Loucy (cell line): ENCODE measurements at regions not wholly inside any gene's neighbourhood (a gene's known extent, or its start where the extent isn't known, plus 50 kb on each side); places are given as distances from the start of the nearest gene placed in this dataset.

ENCODE experiments used
- H2AFZ ChIP-seq: fragments of 200-600 bp; sonication (generic); 2 replicates; pipeline ENCODE4 v1.6.0; 2016; ENCODE audit warnings: antibody characterized with exemption, mild to moderate bottlenecking, low read length, moderate library complexity
- H3F3A ChIP-seq: fragments of 200-600 bp; 2 replicates; pipeline ENCODE4 v1.6.0; 2016; ENCODE audit warnings: antibody characterized with exemption, low read depth, mild to moderate bottlenecking
- H3K27me3 ChIP-seq: fragments of 200-600 bp; sonication (generic); 2 replicates; pipeline ENCODE4 v1.6.1; 2014; ENCODE audit warnings: low read length, mild to moderate bottlenecking; ENCODE audit not compliant: insufficient read depth, poor library complexity, severe bottlenecking
- H3K36me3 ChIP-seq: fragments of 200-600 bp; sonication (generic); 2 replicates; pipeline ENCODE4 v1.6.1; 2016; ENCODE audit warnings: low read length; ENCODE audit not compliant: insufficient read depth
- H3K4me1 ChIP-seq: fragments of 200-600 bp; sonication (generic); 2 replicates; pipeline ENCODE4 v1.5.1; 2014; ENCODE audit warnings: low read length, mild to moderate bottlenecking; ENCODE audit not compliant: insufficient read depth, poor library complexity, severe bottlenecking
- H3K4me2 ChIP-seq: fragments of 200-600 bp; sonication (generic); 2 replicates; pipeline ENCODE4 v1.6.0; 2014; ENCODE audit warnings: antibody characterized with exemption, low read length, low read depth, mild to moderate bottlenecking; ENCODE audit not compliant: poor library complexity, severe bottlenecking
- H3K4me3 ChIP-seq: fragments of 200-600 bp; sonication (generic); 2 replicates; pipeline ENCODE4 v1.5.1; 2014; ENCODE audit warnings: low read length, mild to moderate bottlenecking, mixed read lengths; ENCODE audit not compliant: poor library complexity, severe bottlenecking
- H3K79me2 ChIP-seq: fragments of 200-600 bp; sonication (generic); 2 replicates; pipeline ENCODE4 v1.6.1; 2014; ENCODE audit warnings: low read length; ENCODE audit not compliant: insufficient read depth
- H3K9ac ChIP-seq: fragments of 200-600 bp; sonication (generic); 2 replicates; pipeline ENCODE4 v1.6.0; 2014; ENCODE audit warnings: mild to moderate bottlenecking, low read depth, low read length, moderate library complexity; ENCODE audit not compliant: poor library complexity, severe bottlenecking
- H3K9me2 ChIP-seq: fragments of 200-600 bp; sonication (generic); replicated peaks from 2 replicates; pipeline ENCODE4 v1.6.1; 2016; ENCODE audit warnings: low read depth, low read length, mixed read lengths
- H3K9me3 ChIP-seq: fragments of 200-600 bp; sonication (generic); 2 replicates; pipeline ENCODE4 v1.6.1; 2014; ENCODE audit warnings: mild to moderate bottlenecking, antibody characterized with exemption, low read length, low read depth; ENCODE audit not compliant: insufficient read depth
- H4K20me1 ChIP-seq: fragments of 200-600 bp; sonication (generic); 2 replicates; pipeline ENCODE4 v1.6.0; 2014; ENCODE audit warnings: antibody characterized with exemption, low read length, mild to moderate bottlenecking; ENCODE audit not compliant: insufficient read depth, poor library complexity, severe bottlenecking
- CTCF ChIP-seq: fragments of 200-600 bp; sonication (generic); conservative IDR thresholded peaks from 2 replicates; pipeline ENCODE4 v1.5.1; 2014; ENCODE audit warnings: mild to moderate bottlenecking, antibody characterized with exemption, low read length
- EZH2phosphoT487 ChIP-seq: fragments of 200-600 bp; IDR thresholded peaks from 2 replicates; pipeline ENCODE4 v1.6.1; 2018; ENCODE audit warnings: antibody characterized with exemption, mild to moderate bottlenecking, moderate library complexity, borderline replicate concordance

- Histone ChIP-seq H3K79me2 (no peaks in the 10 kb centered on the region), H3K9me2 (no peaks in the 10 kb centered on the region), H2AFZ (no peak overlapping the region), H3F3A (no peaks in the 10 kb centered on the region), H3K4me2 (no peak overlapping the region), H3K9ac (no peak overlapping the region), H3K4me3 (no peak overlapping the region), H4K20me1 (no peaks in the 10 kb centered on the region), H3K27me3 (no peaks in the 10 kb centered on the region), H3K36me3 (no peaks in the 10 kb centered on the region), H3K9me3 (no peaks in the 10 kb centered on the region), H3K4me1 (no peaks in the 10 kb centered on the region)
- TF ChIP-seq CTCF (no peak), EZH2phosphoT487 (no peak)
These were observed 191.5 kb downstream of the RAD51AP2 start for GRCh38 chr2:17326717-17327116.

GRCh38 chr2:17323697-17324096, 194.5 kb downstream of the RAD51AP2 start:
- H3K4me2 ChIP-seq, result no peak overlapping the region
- no peaks in the 10 kb centered on the region for H3K36me3 ChIP-seq
- no peaks in the 10 kb centered on the region for H3K9me2 ChIP-seq
- H3K27me3 ChIP-seq, result no peaks in the 10 kb centered on the region
- no peaks in the 10 kb centered on the region for H4K20me1 ChIP-seq
- no peaks in the 10 kb centered on the region for H3F3A ChIP-seq
- TF ChIP-seq CTCF (no peak), EZH2phosphoT487 (no peak)
- no peaks in the 10 kb centered on the region for H3K9me3 ChIP-seq
- no peaks in the 10 kb centered on the region for H3K4me1 ChIP-seq
- H3K79me2 ChIP-seq, result no peaks in the 10 kb centered on the region
- H2AFZ ChIP-seq, result no peak overlapping the region
- H3K9ac ChIP-seq, result no peak overlapping the region
- H3K4me3 ChIP-seq, result no peak overlapping the region

- no peak overlapping the region for H3K4me3 ChIP-seq
- H2AFZ ChIP-seq, result no peak overlapping the region
- H3K79me2 ChIP-seq, result no peaks in the 10 kb centered on the region
- H3K36me3 ChIP-seq, result no peaks in the 10 kb centered on the region
- no peak overlapping the region for H3K4me2 ChIP-seq
- H3K9me3 ChIP-seq, result no peaks in the 10 kb centered on the region
- H4K20me1 ChIP-seq, result no peaks in the 10 kb centered on the region
- no peaks in the 10 kb centered on the region for H3F3A ChIP-seq
- no peaks in the 10 kb centered on the region for H3K4me1 ChIP-seq
- no peaks in the 10 kb centered on the region for H3K27me3 ChIP-seq
- TF ChIP-seq EZH2phosphoT487 (no peak), CTCF (no peak)
- no peaks in the 10 kb centered on the region for H3K9me2 ChIP-seq
- no peak overlapping the region for H3K9ac ChIP-seq
These were observed 195.8 kb downstream of the RAD51AP2 start for GRCh38 chr2:17322461-17322860.
